HepG2 (cell line): ENCODE measurements at regions not wholly inside any gene's neighbourhood (a gene's known extent, or its start where the extent isn't known, plus 50 kb on each side); places are given as distances from the start of the nearest gene placed in this dataset.

Experiments
- ATAC-seq: fragments of 200-7000 bp; cut with Tn5 transposase; 3 replicates; pipeline ENCODE4 v1.9.1; 2020; ENCODE audit warnings: mild to moderate bottlenecking, moderate library complexity
- BruUV-seq: library from RNA; stranded (reverse); fragments of 400-500 nt; replicated peaks from 2 replicates; lab custom pipeline; 2021; lab: Mats Ljungman, UMichigan
- CTCF ChIA-PET: fragments of 300-600 bp; formaldehyde crosslinking; extraction: SDS; loops from one replicate; lab custom pipeline; 2021; ENCODE audit warnings: low total read pairs, inconsistent platforms, low intra/inter-chr PET ratio; lab: Yijun Ruan, JAX
- POLR2A ChIA-PET: fragments of 350-600 bp; sonication (Branson Sonifier 250); formaldehyde crosslinking; loops from one replicate; lab custom pipeline; 2020; ENCODE audit warnings: antibody characterized with exemption, inconsistent platforms; lab: Yijun Ruan, JAX
- DNase-seq: peaks from one replicate; pipeline ENCODE4 v3.0.0-alpha.2; 2015; ENCODE audit warnings: low spot score
- FAIRE-seq: peaks from 3 replicates; lab custom pipeline; 2011; peaks lifted over from hg19 to GRCh38; lab: Jason Lieb, UNC
- H2AFZ ChIP-seq: one replicate; pipeline ENCODE4 v1.6.1; 2011; ENCODE audit warnings: low read length, inconsistent platforms
- H3K27ac ChIP-seq: fragments of 300-600 bp; 3 replicates; pipeline ENCODE4 v1.8.0; 2011; ENCODE audit warnings: mixed run types, mild to moderate bottlenecking, mixed read lengths, low read length, inconsistent platforms; ENCODE audit not compliant: insufficient read depth; ENCODE audit errors: extremely low read length
- H3K27me3 ChIP-seq, 2 experiments: fragments of 200-600 bp in 1 of 2; 2 replicates in 1 of 2; 3 replicates in 1 of 2; pipeline versions ENCODE4 v1.6.0 to v1.8.0; 2011; ENCODE audit warnings: low read length in 2 of 2, mild to moderate bottlenecking in 2 of 2, moderate library complexity in 2 of 2, inconsistent platforms in 1 of 2; ENCODE audit not compliant: insufficient read depth in 2 of 2, control insufficient read depth in 1 of 2
- H3K36me3 ChIP-seq, 2 experiments: fragments of 200-600 bp in 1 of 2; replicated peaks in 1 of 2; 2 replicates in 1 of 2; 3 replicates in 1 of 2; pipeline versions ENCODE4 v1.5.1 to v1.8.0; 2011; ENCODE audit warnings: low read length in 2 of 2, inconsistent platforms in 1 of 2; ENCODE audit not compliant: insufficient read depth in 2 of 2, control insufficient read depth in 1 of 2
- H3K4me1 ChIP-seq: 2 replicates; pipeline ENCODE4 v1.5.1; 2012; ENCODE audit warnings: low read length, inconsistent platforms; ENCODE audit not compliant: insufficient read depth
- H3K4me2 ChIP-seq: 2 replicates; pipeline ENCODE4 v1.6.0; 2011; ENCODE audit warnings: low read depth, low read length, inconsistent platforms
- H3K4me3 ChIP-seq, 3 experiments: fragments of 200-600 bp in 1 of 3; sonication (generic), shearing (Covaris generic) in 1 of 3; replicated peaks in 1 of 3; 2 replicates each; pipeline ENCODE4 v1.5.1; 2011 to 2016; ENCODE audit warnings: low read length in 3 of 3, inconsistent platforms in 2 of 3, low read depth in 2 of 3, mild to moderate bottlenecking in 2 of 3, control low read depth in 1 of 3, mixed read lengths in 1 of 3; ENCODE audit not compliant: insufficient read depth in 1 of 3
- H3K79me2 ChIP-seq: one replicate; pipeline ENCODE4 v1.6.1; 2011; ENCODE audit warnings: low read length, inconsistent platforms; ENCODE audit not compliant: insufficient read depth
- H3K9ac ChIP-seq: 2 replicates; pipeline ENCODE4 v1.6.0; 2011; ENCODE audit warnings: mild to moderate bottlenecking, low read depth, low read length, inconsistent platforms; ENCODE audit not compliant: insufficient read depth
- H3K9me3 ChIP-seq: 2 replicates; pipeline ENCODE4 v1.5.1; 2012; ENCODE audit warnings: mild to moderate bottlenecking, low read length
- H4K20me1 ChIP-seq: 2 replicates; pipeline ENCODE4 v1.6.0; 2011; ENCODE audit warnings: inconsistent platforms, mild to moderate bottlenecking, low read length, moderate library complexity; ENCODE audit not compliant: insufficient read depth
- AGO1 ChIP-seq: fragments of 200-400 bp; formaldehyde crosslinking; IDR thresholded peaks from 2 replicates; pipeline ENCODE4 v1.6.1; 2017; ENCODE audit warnings: mild to moderate bottlenecking, low read depth, low read length, moderate library complexity; ENCODE audit not compliant: poor library complexity, severe bottlenecking
- CERS6 ChIP-seq: sonication (generic); formaldehyde crosslinking; IDR thresholded peaks from 2 replicates; pipeline ENCODE4 v1.5.0; 2020; ENCODE audit warnings: missing genetic modification reagents
- EP300 ChIP-seq, 3 experiments: sonication (generic) in 1 of 3; formaldehyde crosslinking in 1 of 3; IDR thresholded peaks; 2 replicates each; pipeline versions ENCODE4 v1.5.1 to v1.6.1; 2011 to 2020; ENCODE audit warnings: low read depth in 2 of 3, low read length in 2 of 3, borderline replicate concordance in 1 of 3, improper control_type of control experiment in 1 of 3, mild to moderate bottlenecking in 1 of 3, missing genetic modification reagents in 1 of 3, moderate library complexity in 1 of 3
- FOXC1 ChIP-seq: sonication (generic); formaldehyde crosslinking; IDR thresholded peaks from 2 replicates; pipeline ENCODE4 v1.8.0; 2022; ENCODE audit warnings: mild to moderate bottlenecking, missing genetic modification reagents, borderline replicate concordance
- HNF4A ChIP-seq: sonication (generic); formaldehyde crosslinking; IDR thresholded peaks from 2 replicates; pipeline ENCODE4 v1.4.0; 2020; ENCODE audit warnings: missing genetic modification reagents
- HOXA5 ChIP-seq: sonication (generic); formaldehyde crosslinking; IDR thresholded peaks from 2 replicates; pipeline ENCODE4 v1.4.0; 2020; ENCODE audit warnings: missing genetic modification reagents
- PHF5A ChIP-seq: IDR thresholded peaks from one replicate; pipeline ENCODE4 v1.6.1; 2018; ENCODE audit warnings: low read depth, missing genetic modification reagents; ENCODE audit not compliant: unreplicated experiment
- RARA ChIP-seq: IDR thresholded peaks from 2 replicates; pipeline ENCODE4 v1.6.1; 2016; ENCODE audit warnings: missing genetic modification reagents, missing compliant biosample characterization
- SKI ChIP-seq: fragments of 450-650 bp; IDR thresholded peaks from one replicate; pipeline ENCODE4 v1.6.1; 2018; ENCODE audit warnings: mild to moderate bottlenecking; ENCODE audit not compliant: partially characterized antibody
- ZKSCAN1 ChIP-seq: fragments of 150-350 bp; IDR thresholded peaks from 2 replicates; pipeline ENCODE4 v1.6.1; 2014; ENCODE audit warnings: low read length
- ZNF224 ChIP-seq: sonication (generic); formaldehyde crosslinking; IDR thresholded peaks from 2 replicates; pipeline ENCODE4 v1.5.0; 2020; ENCODE audit warnings: mild to moderate bottlenecking, missing genetic modification reagents
- ZNF430 ChIP-seq: sonication (generic); formaldehyde crosslinking; IDR thresholded peaks from 2 replicates; pipeline ENCODE4 v1.9.0; 2021; ENCODE audit warnings: mild to moderate bottlenecking, missing genetic modification reagents
- ZNF557 ChIP-seq: sonication (generic); formaldehyde crosslinking; IDR thresholded peaks from 2 replicates; pipeline ENCODE4 v1.4.0; 2020; ENCODE audit warnings: missing genetic modification reagents
- ZNF558 ChIP-seq: sonication (generic); formaldehyde crosslinking; IDR thresholded peaks from 2 replicates; pipeline ENCODE4 v1.9.0; 2022; ENCODE audit warnings: mild to moderate bottlenecking, missing genetic modification reagents, borderline replicate concordance
- ZNF598 ChIP-seq: sonication (generic); formaldehyde crosslinking; IDR thresholded peaks from 2 replicates; pipeline ENCODE4 v1.5.1; 2020; ENCODE audit warnings: mild to moderate bottlenecking, missing genetic modification reagents, borderline replicate concordance
- ZNF790 ChIP-seq: sonication (generic); formaldehyde crosslinking; IDR thresholded peaks from 2 replicates; pipeline ENCODE4 v1.8.0; 2022; ENCODE audit warnings: missing genetic modification reagents, mild to moderate bottlenecking, borderline replicate concordance
- ZNF792 ChIP-seq: IDR thresholded peaks from 2 replicates; pipeline ENCODE4 v1.6.1; 2016
- WGBS: methylation state at CpG from one replicate; pipeline ENCODE4 v1.1.6; 2017; ENCODE audit warnings: low lambda C conversion rate; 5-methylcytosine and 5-hydroxymethylcytosine counted together
- in situ Hi-C: cut with HindIII; loops from 2 replicates; pipeline ENCODE4 v1.10.0; 2017; ENCODE audit warnings: low pct_unique_long_range_greater_than_20kb; ENCODE audit not compliant: extremely low pct_ligation_motif_present
- intact Hi-C: fragments of 100-400 bp; cut with micrococcal nuclease; formaldehyde crosslinking; loops from one replicate; pipeline ENCODE4 v1.10.0; 2022; ENCODE audit not compliant: unreplicated experiment
- TF ChIP-seq, protein P1 (sequence below): sonication (generic); formaldehyde crosslinking; IDR thresholded peaks from 2 replicates; pipeline ENCODE4 v1.4.0; 2020; ENCODE audit warnings: missing genetic modification reagents
- TF ChIP-seq, protein P2 (sequence below): sonication (generic); formaldehyde crosslinking; IDR thresholded peaks from 2 replicates; pipeline ENCODE4 v1.5.0; 2020; ENCODE audit warnings: mild to moderate bottlenecking, missing genetic modification reagents, moderate library complexity
- TF ChIP-seq, protein P3 (sequence below): sonication (generic); formaldehyde crosslinking; IDR thresholded peaks from 2 replicates; pipeline ENCODE4 v1.8.0; 2022; ENCODE audit warnings: low read depth, missing genetic modification reagents

DNA sequence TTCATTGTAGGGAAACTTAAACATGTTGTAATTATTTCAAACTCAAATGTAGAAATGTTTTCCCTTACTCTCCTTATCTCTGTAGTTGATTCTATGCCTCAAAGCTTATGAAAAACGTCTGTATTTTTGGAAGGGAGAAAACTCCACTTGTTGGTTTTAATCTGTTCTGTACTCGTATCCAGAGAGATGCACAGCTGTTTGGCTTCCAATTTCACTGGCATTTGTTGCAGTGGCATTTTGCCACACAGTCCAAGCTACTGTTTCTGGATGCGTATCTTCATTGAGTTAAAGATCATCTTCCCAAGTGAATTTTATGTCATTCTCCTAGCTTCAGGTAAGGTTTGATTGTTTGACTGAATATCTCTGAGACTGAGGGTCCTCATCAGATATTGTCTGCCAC lies 481.4 kb downstream of the TRHDE start:
- H3K4me2 ChIP-seq: no peak overlapping the region
- WGBS: 18% methylated on average over 3 of the region's 3 CpGs
- in situ Hi-C loops (no loop called here), intact Hi-C loops (no loop called here)
- ATAC-seq: no peak
- peaks cover 91% of the 10 kb centered on the region for H3K9me3 ChIP-seq
- no peaks in the 10 kb centered on the region for H3K4me1 ChIP-seq
- ChIA-PET CTCF (no interaction called here), POLR2A (no interaction called here)
- no peak for DNase-seq
- no peak for FAIRE-seq
- no peak overlapping the region for H2AFZ ChIP-seq
- H4K20me1 ChIP-seq: no peaks in the 10 kb centered on the region
- no peaks in the 10 kb centered on the region for H3K27me3 ChIP-seq
- no peak for TF ChIP-seq ZNF790
- TF ChIP-seq, protein P1, sequence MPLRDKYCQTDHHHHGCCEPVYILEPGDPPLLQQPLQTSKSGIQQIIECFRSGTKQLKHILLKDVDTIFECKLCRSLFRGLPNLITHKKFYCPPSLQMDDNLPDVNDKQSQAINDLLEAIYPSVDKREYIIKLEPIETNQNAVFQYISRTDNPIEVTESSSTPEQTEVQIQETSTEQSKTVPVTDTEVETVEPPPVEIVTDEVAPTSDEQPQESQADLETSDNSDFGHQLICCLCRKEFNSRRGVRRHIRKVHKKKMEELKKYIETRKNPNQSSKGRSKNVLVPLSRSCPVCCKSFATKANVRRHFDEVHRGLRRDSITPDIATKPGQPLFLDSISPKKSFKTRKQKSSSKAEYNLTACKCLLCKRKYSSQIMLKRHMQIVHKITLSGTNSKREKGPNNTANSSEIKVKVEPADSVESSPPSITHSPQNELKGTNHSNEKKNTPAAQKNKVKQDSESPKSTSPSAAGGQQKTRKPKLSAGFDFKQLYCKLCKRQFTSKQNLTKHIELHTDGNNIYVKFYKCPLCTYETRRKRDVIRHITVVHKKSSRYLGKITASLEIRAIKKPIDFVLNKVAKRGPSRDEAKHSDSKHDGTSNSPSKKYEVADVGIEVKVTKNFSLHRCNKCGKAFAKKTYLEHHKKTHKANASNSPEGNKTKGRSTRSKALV (CRISPR knock-in tag): no peak
- TF ChIP-seq SKI: no peak
- TF ChIP-seq EP300 (IDR thresholded peaks at IDR 0.05; ENCODE audit: low read depth in 2 of 2, low read length in 2 of 2): no peak
- no peak for TF ChIP-seq EP300 (CRISPR knock-in tag; IDR thresholded peaks at IDR 0.05; ENCODE audit: borderline replicate concordance)
- no peak for TF ChIP-seq HOXA5 (CRISPR knock-in tag)
- TF ChIP-seq ZKSCAN1: no peak
- TF ChIP-seq ZNF557 (CRISPR knock-in tag): no peak
- no peak for TF ChIP-seq ZNF792 (CRISPR knock-in tag)
- TF ChIP-seq AGO1: no peak
- TF ChIP-seq FOXC1 (CRISPR knock-in tag): no peak
- TF ChIP-seq ZNF430 (CRISPR knock-in tag): no peak
- TF ChIP-seq HNF4A (CRISPR knock-in tag): no peak
- TF ChIP-seq, protein P2, sequence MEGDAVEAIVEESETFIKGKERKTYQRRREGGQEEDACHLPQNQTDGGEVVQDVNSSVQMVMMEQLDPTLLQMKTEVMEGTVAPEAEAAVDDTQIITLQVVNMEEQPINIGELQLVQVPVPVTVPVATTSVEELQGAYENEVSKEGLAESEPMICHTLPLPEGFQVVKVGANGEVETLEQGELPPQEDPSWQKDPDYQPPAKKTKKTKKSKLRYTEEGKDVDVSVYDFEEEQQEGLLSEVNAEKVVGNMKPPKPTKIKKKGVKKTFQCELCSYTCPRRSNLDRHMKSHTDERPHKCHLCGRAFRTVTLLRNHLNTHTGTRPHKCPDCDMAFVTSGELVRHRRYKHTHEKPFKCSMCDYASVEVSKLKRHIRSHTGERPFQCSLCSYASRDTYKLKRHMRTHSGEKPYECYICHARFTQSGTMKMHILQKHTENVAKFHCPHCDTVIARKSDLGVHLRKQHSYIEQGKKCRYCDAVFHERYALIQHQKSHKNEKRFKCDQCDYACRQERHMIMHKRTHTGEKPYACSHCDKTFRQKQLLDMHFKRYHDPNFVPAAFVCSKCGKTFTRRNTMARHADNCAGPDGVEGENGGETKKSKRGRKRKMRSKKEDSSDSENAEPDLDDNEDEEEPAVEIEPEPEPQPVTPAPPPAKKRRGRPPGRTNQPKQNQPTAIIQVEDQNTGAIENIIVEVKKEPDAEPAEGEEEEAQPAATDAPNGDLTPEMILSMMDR (CRISPR knock-in tag): no peak
- TF ChIP-seq CERS6 (CRISPR knock-in tag): no peak
- no peak for TF ChIP-seq RARA
- TF ChIP-seq, protein P3, sequence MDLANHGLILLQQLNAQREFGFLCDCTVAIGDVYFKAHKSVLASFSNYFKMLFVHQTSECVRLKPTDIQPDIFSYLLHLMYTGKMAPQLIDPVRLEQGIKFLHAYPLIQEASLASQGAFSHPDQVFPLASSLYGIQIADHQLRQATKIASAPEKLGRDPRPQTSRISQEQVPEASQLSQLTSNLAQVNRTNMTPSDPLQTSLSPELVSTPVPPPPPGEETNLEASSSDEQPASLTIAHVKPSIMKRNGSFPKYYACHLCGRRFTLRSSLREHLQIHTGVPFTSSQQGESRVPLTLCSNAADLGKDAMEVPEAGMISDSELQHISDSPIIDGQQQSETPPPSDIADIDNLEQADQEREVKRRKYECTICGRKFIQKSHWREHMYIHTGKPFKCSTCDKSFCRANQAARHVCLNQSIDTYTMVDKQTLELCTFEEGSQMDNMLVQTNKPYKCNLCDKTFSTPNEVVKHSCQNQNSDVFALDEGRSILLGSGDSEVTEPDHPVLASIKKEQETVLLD (CRISPR knock-in tag): no peak
- no peak for TF ChIP-seq ZNF598 (CRISPR knock-in tag)
- no peak for TF ChIP-seq ZNF558 (CRISPR knock-in tag)
- no peak for TF ChIP-seq ZNF224 (CRISPR knock-in tag)
- no peak for TF ChIP-seq PHF5A (CRISPR knock-in tag)
- no TSS peak for BruUV-seq
- no peak overlapping the region for H3K4me3 ChIP-seq
- no peak overlapping the region for H3K9ac ChIP-seq
- H3K27ac ChIP-seq: no peak overlapping the region
- no peaks in the 10 kb centered on the region for H3K36me3 ChIP-seq
- no peaks in the 10 kb centered on the region for H3K79me2 ChIP-seq
